ENCODE measurements at regions not wholly inside any gene's neighbourhood (a gene's known extent, or its start where the extent isn't known, plus 50 kb on each side); places are given as distances from the start of the nearest gene placed in this dataset.

GRCh38 chr7:112880818-112881418 is 90.7 kb upstream of the TMEM168 start:
- DNase-seq = no peak

- no peak for DNase-seq
Observed at GRCh38 chr7:112877691-112878460, 87.7 kb upstream of the TMEM168 start.

DNA sequence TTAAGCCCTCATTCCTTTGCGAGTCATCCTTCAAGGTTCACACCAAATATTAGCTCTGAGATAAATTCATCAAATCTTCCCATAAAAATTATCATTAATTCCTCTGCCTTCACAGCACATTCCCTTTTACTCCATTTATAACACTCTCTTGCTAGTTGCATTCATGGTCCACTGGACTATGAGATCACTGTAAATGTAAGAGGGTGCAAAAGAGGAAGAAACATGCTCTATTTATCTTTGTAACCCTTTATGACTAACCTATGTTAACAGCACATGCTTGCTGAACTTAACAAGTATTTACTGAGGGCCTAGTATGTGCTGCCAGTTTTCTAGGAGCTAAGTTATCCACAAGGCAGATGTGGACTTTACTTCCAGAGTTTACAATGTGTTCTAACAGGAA is 86.7 kb upstream of the TMEM168 start:
- DNase-seq = no peak

GRCh38 chr7:112874909-112875308 is 84.7 kb upstream of the TMEM168 start:
- no peak for DNase-seq

DNA sequence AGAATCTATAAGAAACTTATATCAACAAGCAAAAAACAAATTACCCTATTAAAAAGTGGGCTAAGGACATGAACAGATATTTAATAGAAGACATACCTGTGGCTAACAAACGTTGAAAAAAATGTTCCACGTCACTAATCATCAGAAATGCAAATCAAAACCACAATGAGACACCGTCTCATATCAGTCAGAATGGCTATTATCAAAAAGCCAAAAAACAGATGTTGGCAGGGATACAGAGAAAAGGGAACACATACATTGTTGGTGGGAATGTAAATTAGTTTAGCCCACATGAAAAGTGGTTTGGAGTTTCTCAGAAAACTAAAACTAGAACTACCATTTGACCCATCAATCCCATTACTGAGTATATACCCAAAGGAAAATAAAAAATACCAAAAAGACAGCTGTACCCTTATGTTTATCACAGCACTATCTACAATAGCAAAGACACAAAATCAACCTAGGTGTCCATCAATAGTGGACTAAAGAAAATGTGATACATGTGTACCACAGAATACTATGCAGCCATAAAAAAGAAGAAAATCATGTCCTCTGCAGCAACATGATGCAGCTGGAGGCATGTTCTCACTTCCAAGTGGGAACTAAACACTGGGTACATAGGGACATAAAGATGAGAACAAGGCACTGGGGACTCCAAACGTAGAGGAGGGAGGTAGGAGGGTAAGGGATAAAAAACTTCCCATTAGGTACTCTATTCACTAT is 83.8 kb upstream of the TMEM168 start:
- no peak for DNase-seq

GRCh38 chr7:112869111-112869774 is 79.0 kb upstream of the TMEM168 start:
- DNase-seq = no peak

DNA sequence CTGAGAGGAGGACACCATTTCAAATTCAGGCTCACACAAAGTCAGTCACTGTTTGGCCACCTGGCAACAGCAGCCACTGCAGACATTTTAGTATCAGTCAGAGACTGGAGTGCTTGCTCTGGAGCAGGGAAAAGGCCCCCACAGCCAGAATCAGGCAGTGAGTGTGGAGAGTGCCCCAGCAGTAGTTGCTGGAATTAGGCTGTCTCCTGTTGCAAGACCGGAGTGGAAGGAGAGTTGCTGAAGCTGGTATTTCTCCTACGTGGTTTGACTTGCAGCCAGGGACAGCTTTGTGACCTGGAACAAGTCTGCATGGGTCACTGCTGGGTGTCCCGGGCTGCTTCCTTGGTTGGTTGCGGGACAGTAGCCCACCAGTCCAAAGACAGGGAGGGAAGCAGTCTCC is 78.4 kb upstream of the TMEM168 start:
- DNase-seq = no peak

GRCh38 chr7:112866424-112866823 is 76.2 kb upstream of the TMEM168 start:
- no peak for DNase-seq

- DNase-seq = no peak
Observed at GRCh38 chr7:112864380-112864779, 74.2 kb upstream of the TMEM168 start.

DNA sequence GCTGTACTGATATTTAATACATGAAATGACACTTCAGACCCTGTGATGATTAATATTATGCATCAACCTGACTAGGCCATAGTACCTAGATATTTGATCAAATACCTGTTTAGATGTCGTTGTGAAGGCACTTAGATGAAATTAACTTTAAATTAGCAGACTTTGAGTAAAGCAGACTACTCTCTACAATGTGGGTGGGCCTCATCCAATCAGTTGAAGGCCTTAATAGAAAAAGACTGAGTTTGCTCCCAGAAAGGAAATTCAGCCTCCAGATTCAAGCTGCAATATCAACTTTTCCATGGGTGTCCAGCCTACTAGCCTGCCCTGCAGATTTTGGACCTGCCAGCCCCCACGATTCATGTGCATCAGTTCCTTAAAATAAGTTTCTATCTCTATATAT is 68.6 kb upstream of the TMEM168 start:
- DNase-seq = no peak

DNA sequence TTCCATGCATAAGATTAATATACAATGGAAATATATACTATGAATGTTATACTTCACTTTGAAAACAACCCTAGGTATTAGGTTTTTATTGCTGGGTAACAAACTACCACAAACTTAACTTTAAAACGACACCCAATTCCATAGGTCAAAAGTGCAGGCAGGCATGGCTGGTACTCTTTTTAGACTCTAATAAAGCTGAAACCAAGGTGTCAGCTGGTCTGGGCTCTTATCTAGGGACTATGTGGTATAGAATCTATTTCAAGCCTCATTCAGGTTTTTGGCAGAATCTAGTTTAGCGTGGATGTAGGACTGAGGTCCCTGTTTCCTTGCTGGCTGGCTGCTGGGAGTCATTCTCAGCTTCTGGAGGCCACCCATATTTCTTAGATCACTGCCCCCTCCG is 65.0 kb upstream of the TMEM168 start:
- no peak for DNase-seq

- no peak for DNase-seq
Observed at GRCh38 chr7:112854169-112854568, 64.0 kb upstream of the TMEM168 start.

DNA sequence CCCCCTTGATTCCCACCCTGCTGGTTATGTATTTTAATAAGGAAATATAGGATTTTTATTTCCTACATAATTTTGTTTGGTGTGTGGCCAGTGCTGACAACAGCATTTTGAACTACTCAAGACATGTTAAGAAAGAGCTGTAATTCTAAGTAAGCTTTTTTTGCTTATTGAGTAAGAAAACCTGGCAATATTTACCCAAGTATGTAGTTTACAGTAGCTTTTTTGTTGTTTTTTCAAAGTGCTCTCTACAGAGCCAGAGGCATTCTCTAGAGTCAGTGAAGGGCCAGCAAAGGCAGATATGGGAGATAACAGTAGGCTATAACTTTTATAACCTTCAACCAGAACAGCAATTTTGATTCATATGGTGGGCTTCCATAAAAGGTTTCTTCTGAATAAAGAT is 63.2 kb upstream of the TMEM168 start:
- no peak for DNase-seq

GRCh38 chr7:112843151-112843550 is 53.0 kb upstream of the TMEM168 start:
- DNase-seq = no peak
